Sigmoid colon (tissue), 4 donors: ENCODE measurements at regions not wholly inside any gene's neighbourhood (a gene's known extent, or its start where the extent isn't known, plus 50 kb on each side); places are given as distances from the start of the nearest gene placed in this dataset.

Experiments
- EP300 ChIP-seq, 4 donors: sonication (generic); formaldehyde crosslinking; IDR thresholded peaks; one replicate each; pipeline ENCODE4 v1.6.1; 2017; ENCODE audit warnings: antibody characterized with exemption in 4 of 4
- POLR2A ChIP-seq, 2 donors: fragments of 450-650 bp; IDR thresholded peaks; one replicate each; pipeline ENCODE4 v1.6.1; 2016; ENCODE audit warnings: antibody characterized with exemption in 2 of 2, mild to moderate bottlenecking in 2 of 2, moderate library complexity in 2 of 2
- TF ChIP-seq, protein P1 (sequence below), 4 experiments: fragments of 450-650 bp in 3 of 4; fragments of 200-600 bp in 1 of 4; IDR thresholded peaks; one replicate each; pipeline ENCODE4 v1.5.1; 2016 to 2019; ENCODE audit warnings: antibody characterized with exemption in 4 of 4, mild to moderate bottlenecking in 3 of 4, moderate library complexity in 2 of 4

DNA sequence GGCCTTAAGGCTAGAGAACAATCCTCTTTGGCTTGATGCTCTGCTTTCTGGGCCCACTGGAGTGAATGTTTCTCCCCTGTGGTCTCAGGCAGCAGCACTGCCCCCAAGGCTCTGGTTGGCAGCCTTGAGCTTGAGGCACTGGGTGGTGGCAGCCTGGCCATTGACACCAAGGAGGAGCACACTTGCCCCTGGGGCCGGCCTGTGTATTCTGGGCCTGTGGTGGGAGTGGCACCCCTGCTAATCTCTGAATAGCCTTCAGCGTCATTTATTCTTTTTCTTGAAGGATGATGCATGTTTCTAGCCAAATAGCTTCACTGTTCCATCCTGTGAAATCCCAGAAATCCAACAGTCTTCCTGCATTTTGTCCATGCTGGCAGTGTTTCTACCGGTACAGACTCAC, 191.4 kb downstream of the OLFM4 start:
- TF ChIP-seq, protein P1, sequence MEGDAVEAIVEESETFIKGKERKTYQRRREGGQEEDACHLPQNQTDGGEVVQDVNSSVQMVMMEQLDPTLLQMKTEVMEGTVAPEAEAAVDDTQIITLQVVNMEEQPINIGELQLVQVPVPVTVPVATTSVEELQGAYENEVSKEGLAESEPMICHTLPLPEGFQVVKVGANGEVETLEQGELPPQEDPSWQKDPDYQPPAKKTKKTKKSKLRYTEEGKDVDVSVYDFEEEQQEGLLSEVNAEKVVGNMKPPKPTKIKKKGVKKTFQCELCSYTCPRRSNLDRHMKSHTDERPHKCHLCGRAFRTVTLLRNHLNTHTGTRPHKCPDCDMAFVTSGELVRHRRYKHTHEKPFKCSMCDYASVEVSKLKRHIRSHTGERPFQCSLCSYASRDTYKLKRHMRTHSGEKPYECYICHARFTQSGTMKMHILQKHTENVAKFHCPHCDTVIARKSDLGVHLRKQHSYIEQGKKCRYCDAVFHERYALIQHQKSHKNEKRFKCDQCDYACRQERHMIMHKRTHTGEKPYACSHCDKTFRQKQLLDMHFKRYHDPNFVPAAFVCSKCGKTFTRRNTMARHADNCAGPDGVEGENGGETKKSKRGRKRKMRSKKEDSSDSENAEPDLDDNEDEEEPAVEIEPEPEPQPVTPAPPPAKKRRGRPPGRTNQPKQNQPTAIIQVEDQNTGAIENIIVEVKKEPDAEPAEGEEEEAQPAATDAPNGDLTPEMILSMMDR (IDR thresholded peaks at IDR 0.05), result no peak
- TF ChIP-seq POLR2A (IDR thresholded peaks at IDR 0.05) (no peak), EP300 (IDR thresholded peaks at IDR 0.05) (no peak)
